Heart left ventricle (tissue), 16 donors: ENCODE measurements at regions not wholly inside any gene's neighbourhood (a gene's known extent, or its start where the extent isn't known, plus 50 kb on each side); places are given as distances from the start of the nearest gene placed in this dataset.

Experiments used
- ATAC-seq, 4 donors: fragments of 200-7000 bp; cut with Tn5 transposase; one replicate each; pipeline ENCODE4 v1.9.1; 2020 to 2022; ENCODE audit warnings: moderate library complexity in 4 of 4, mild to moderate bottlenecking in 3 of 4, moderate number of reproducible peaks in 1 of 4
- DNase-seq, 5 donors: peaks; one replicate each; pipeline ENCODE4 v3.0.0-alpha.2; 2020
- H3K27ac ChIP-seq, 12 donors: fragments of 200-600 bp; sonication (generic) in 4 of 12; one replicate each; pipeline versions ENCODE4 v1.5.0 to v1.8.0; 2016 to 2022; ENCODE audit warnings: mild to moderate bottlenecking in 2 of 12
- H3K27me3 ChIP-seq, 9 donors: fragments of 200-600 bp; sonication (generic) in 2 of 9; one replicate each; pipeline versions ENCODE4 v1.5.1 to v1.8.0; 2016 to 2022; ENCODE audit warnings: mild to moderate bottlenecking in 3 of 9
- H3K36me3 ChIP-seq, 9 donors: fragments of 200-600 bp; sonication (generic) in 2 of 9; one replicate each; pipeline versions ENCODE4 v1.5.0 to v1.8.0; 2018 to 2022; ENCODE audit warnings: mild to moderate bottlenecking in 2 of 9
- H3K4me1 ChIP-seq, 12 donors: fragments of 200-600 bp; sonication (generic) in 4 of 12; one replicate each; pipeline versions ENCODE4 v1.5.0 to v1.8.0; 2016 to 2022; ENCODE audit warnings: mild to moderate bottlenecking in 3 of 12
- H3K4me3 ChIP-seq, 12 donors: fragments of 200-600 bp; sonication (generic) in 4 of 12; one replicate each; pipeline versions ENCODE4 v1.5.0 to v1.8.0; 2017 to 2022; ENCODE audit warnings: mild to moderate bottlenecking in 9 of 12, moderate library complexity in 4 of 12
- H3K9me3 ChIP-seq, 12 donors: fragments of 200-600 bp; sonication (generic) in 4 of 12; one replicate each; pipeline versions ENCODE4 v1.5.0 to v1.8.0; 2016 to 2022; ENCODE audit warnings: mild to moderate bottlenecking in 1 of 12
- CTCF ChIP-seq, 12 donors: fragments of 200-600 bp; sonication (generic) in 4 of 12; IDR thresholded peaks; one replicate each; pipeline versions ENCODE4 v1.5.0 to v1.8.0; 2018 to 2022; ENCODE audit warnings: antibody characterized with exemption in 12 of 12, mild to moderate bottlenecking in 5 of 12
- POLR2A ChIP-seq, 2 donors: fragments of 450-650 bp; IDR thresholded peaks; one replicate each; pipeline ENCODE4 v1.6.1; 2017; ENCODE audit warnings: antibody characterized with exemption in 2 of 2, mild to moderate bottlenecking in 2 of 2, moderate library complexity in 2 of 2
- WGBS, 4 donors: extraction: QIAGEN DNeasy Blood & Tissue Kit in 2 of 4; methylation state at CpG; one replicate each; pipeline versions ENCODE4 v1.1.5 to v1.1.7; 2013 to 2018; 5-methylcytosine and 5-hydroxymethylcytosine counted together
- intact Hi-C, 10 donors: fragments of 100-400 bp; cut with DNase I; formaldehyde crosslinking; loops; one replicate each; pipeline versions ENCODE4 v1.11.1 to v1.14.2; 2022
- donor health status: ischemic (EF 13 %, LVEDD 7.1; RV severe dilation, severe dysfunction).
- donor health status: healthy with polysubstance abuse.
- donor health status: DM: no; HTN: yes; CAD: no.
- donor health status: DM: no; HTN: no; CAD: no.
- donor health status: ischemic (EF 25% LVEDD 6.9; RV normal size, moderate dysfunction).
- donor health status: ischemic (EF 25% LVEDD 5.7; RV mildly dilated, moderate dysfunction).
- donor health status: healthy.
- donor health status: DM: yes; HTN: yes; CAD: no.
- donor health status: ischemic (EF 35%, LVEDD 5.7; RV mildly dilated, moderate dysfunction).
- donor health status: nonischemic (EF 11% LVEDD 7.7; RV severe dilation, severe dysfunction).
- donor health status: DM: yes; HTN: yes; CAD: no.
- donor health status: PGD.
- donor health status: ischemic (EF 29% LVEDD 5.4; RV normal size, mild dysfunction).
- donor health status: nonischemic (EF 23%, LVEDD 6.1; RV moderate dilation, normal function).

GRCh38 chr7:145175366-145175765, 339.5 kb upstream of the TPK1 start:
- no peak for ATAC-seq
- TF ChIP-seq CTCF (IDR thresholded peaks at IDR 0.05) (no peak), POLR2A (IDR thresholded peaks at IDR 0.05) (no peak)
- no peak for DNase-seq
- H3K4me3 ChIP-seq = no peak overlapping the region
- WGBS, 4 donors = 71 to 82% (median 75%) methylated on average over 2 of the region's 2 CpGs
- no peaks in the 10 kb centered on the region for H3K36me3 ChIP-seq
- no peak overlapping the region for H3K27ac ChIP-seq
- no peaks in the 10 kb centered on the region for H3K27me3 ChIP-seq
- no peaks in the 10 kb centered on the region for H3K9me3 ChIP-seq
- no peaks in the 10 kb centered on the region for H3K4me1 ChIP-seq
- intact Hi-C loops = no loop called here

GRCh38 chr7:145169908-145170307, 334.1 kb upstream of the TPK1 start:
- no peaks in the 10 kb centered on the region for H3K9me3 ChIP-seq
- H3K4me1 ChIP-seq = no peaks in the 10 kb centered on the region
- no peaks in the 10 kb centered on the region for H3K27me3 ChIP-seq
- WGBS, 4 donors = 39 to 52% (median 41%) methylated on average over 3 of the region's 3 CpGs
- intact Hi-C loops = no loop called here
- DNase-seq (no peak), ATAC-seq (no peak)
- no peak overlapping the region for H3K4me3 ChIP-seq
- no peak overlapping the region for H3K27ac ChIP-seq
- TF ChIP-seq CTCF (IDR thresholded peaks at IDR 0.05) = no peak
- TF ChIP-seq POLR2A (IDR thresholded peaks at IDR 0.05) = no peak
- no peaks in the 10 kb centered on the region for H3K36me3 ChIP-seq

GRCh38 chr7:145168879-145169278, 333.0 kb upstream of the TPK1 start:
- H3K4me1 ChIP-seq = no peaks in the 10 kb centered on the region
- no peak overlapping the region for H3K27ac ChIP-seq
- DNase-seq (no peak), ATAC-seq (peak in 1 of 4 donors; percentile 38)
- intact Hi-C loops = no loop called here
- H3K4me3 ChIP-seq = no peak overlapping the region
- TF ChIP-seq POLR2A (IDR thresholded peaks at IDR 0.05) (no peak), CTCF (IDR thresholded peaks at IDR 0.05) (no peak)
- no peaks in the 10 kb centered on the region for H3K27me3 ChIP-seq
- H3K36me3 ChIP-seq = no peaks in the 10 kb centered on the region
- 85 to 93% (median 90%) methylated on average over 4 of the region's 4 CpGs for whole genome bisulfite sequencing, 4 donors
- no peaks in the 10 kb centered on the region for H3K9me3 ChIP-seq

GRCh38 chr7:145168427-145168826, 332.6 kb upstream of the TPK1 start:
- no peaks in the 10 kb centered on the region for H3K9me3 ChIP-seq
- WGBS, 4 donors = 65 to 78% (median 69%) methylated on average over 5 of the region's 5 CpGs
- TF ChIP-seq CTCF (IDR thresholded peaks at IDR 0.05) = no peak
- TF ChIP-seq POLR2A (IDR thresholded peaks at IDR 0.05) = no peak
- H3K36me3 ChIP-seq = no peaks in the 10 kb centered on the region
- H3K27ac ChIP-seq = no peak overlapping the region
- ATAC-seq (no peak), DNase-seq (no peak)
- H3K27me3 ChIP-seq = no peaks in the 10 kb centered on the region
- no peak overlapping the region for H3K4me3 ChIP-seq
- intact Hi-C loops = no loop called here
- H3K4me1 ChIP-seq = no peaks in the 10 kb centered on the region
